Caco-2 (cell line): ENCODE measurements at regions not wholly inside any gene's neighbourhood (a gene's known extent, or its start where the extent isn't known, plus 50 kb on each side); places are given as distances from the start of the nearest gene placed in this dataset.

Experiments
- BruUV-seq: library from RNA; stranded (reverse); fragments of 400-500 nt; replicated peaks from 2 replicates; lab custom pipeline; 2021; lab: Mats Ljungman, UMichigan
- CTCF ChIA-PET: fragments of 300-600 bp; sonication (Branson Sonifier 250); formaldehyde crosslinking; loops from one replicate; lab custom pipeline; 2022; ENCODE audit warnings: antibody characterized with exemption; lab: Charles Lee
- POLR2A ChIA-PET: fragments of 300-600 bp; sonication (Branson Sonifier 250); formaldehyde crosslinking; loops from one replicate; lab custom pipeline; 2022; ENCODE audit warnings: antibody characterized with exemption; lab: Charles Lee
- DNase-seq, 2 experiments: peaks; one replicate each; pipeline versions ENCODE4 v3.0.0 to v3.0.0-alpha.2; 2020 to 2022
- H3K27me3 ChIP-seq: replicated peaks from 2 replicates; pipeline ENCODE4 v1.6.0; 2011; ENCODE audit warnings: low read length; ENCODE audit not compliant: control insufficient read depth, insufficient read depth
- H3K36me3 ChIP-seq: 2 replicates; pipeline ENCODE4 v1.5.1; 2011; ENCODE audit warnings: low read length; ENCODE audit not compliant: control insufficient read depth, insufficient read depth
- H3K4me1 ChIP-seq: fragments of 250-450 bp; sonication (Bioruptor Pico); 2 replicates; pipeline ENCODE4 v1.5.1; 2020; ENCODE audit warnings: mild to moderate bottlenecking
- H3K4me3 ChIP-seq: 2 replicates; pipeline ENCODE4 v1.5.1; 2011; ENCODE audit warnings: low read depth, mild to moderate bottlenecking, control low read depth, low read length
- H3K9me3 ChIP-seq: fragments of 250-450 bp; sonication (Bioruptor Pico); 2 replicates; pipeline ENCODE4 v1.5.1; 2020; ENCODE audit warnings: mild to moderate bottlenecking, moderate library complexity
- H3K27ac Mint-ChIP-seq: one replicate; pipeline ENCODE4 v1.8.0; 2022; ENCODE audit warnings: mixed read lengths; ENCODE audit not compliant: unreplicated experiment
- H3K27me3 Mint-ChIP-seq: one replicate; pipeline ENCODE4 v1.8.0; 2022; ENCODE audit warnings: mixed read lengths; ENCODE audit not compliant: insufficient read depth, unreplicated experiment
- H3K36me3 Mint-ChIP-seq: one replicate; pipeline ENCODE4 v1.8.0; 2022; ENCODE audit warnings: mild to moderate bottlenecking, mixed read lengths; ENCODE audit not compliant: insufficient read depth, unreplicated experiment
- H3K4me1 Mint-ChIP-seq: one replicate; pipeline ENCODE4 v1.8.0; 2022; ENCODE audit warnings: low read depth, mixed read lengths; ENCODE audit not compliant: unreplicated experiment
- H3K4me3 Mint-ChIP-seq: one replicate; pipeline ENCODE4 v1.8.0; 2022; ENCODE audit warnings: mild to moderate bottlenecking, moderate library complexity, mixed read lengths; ENCODE audit not compliant: unreplicated experiment
- H3K9me3 Mint-ChIP-seq: one replicate; pipeline ENCODE4 v1.8.0; 2022; ENCODE audit warnings: mixed read lengths; ENCODE audit not compliant: unreplicated experiment
- CTCF ChIP-seq, 2 experiments: fragments of 200-600 bp in 1 of 2; IDR thresholded peaks; 1 replicate in 1 of 2; 2 replicates in 1 of 2; pipeline versions ENCODE4 v1.5.1 to v1.8.0; 2011 to 2022; ENCODE audit warnings: antibody characterized with exemption in 1 of 2, control low read depth in 1 of 2, inconsistent platforms in 1 of 2, low read depth in 1 of 2, low read length in 1 of 2, mild to moderate bottlenecking in 1 of 2, moderate library complexity in 1 of 2; ENCODE audit not compliant: insufficient read depth in 1 of 2, severe bottlenecking in 1 of 2, unreplicated experiment in 1 of 2
- intact Hi-C: fragments of 100-400 bp; cut with micrococcal nuclease; formaldehyde crosslinking; loops from one replicate; pipeline ENCODE4 v1.10.0; 2022; ENCODE audit not compliant: unreplicated experiment

DNA sequence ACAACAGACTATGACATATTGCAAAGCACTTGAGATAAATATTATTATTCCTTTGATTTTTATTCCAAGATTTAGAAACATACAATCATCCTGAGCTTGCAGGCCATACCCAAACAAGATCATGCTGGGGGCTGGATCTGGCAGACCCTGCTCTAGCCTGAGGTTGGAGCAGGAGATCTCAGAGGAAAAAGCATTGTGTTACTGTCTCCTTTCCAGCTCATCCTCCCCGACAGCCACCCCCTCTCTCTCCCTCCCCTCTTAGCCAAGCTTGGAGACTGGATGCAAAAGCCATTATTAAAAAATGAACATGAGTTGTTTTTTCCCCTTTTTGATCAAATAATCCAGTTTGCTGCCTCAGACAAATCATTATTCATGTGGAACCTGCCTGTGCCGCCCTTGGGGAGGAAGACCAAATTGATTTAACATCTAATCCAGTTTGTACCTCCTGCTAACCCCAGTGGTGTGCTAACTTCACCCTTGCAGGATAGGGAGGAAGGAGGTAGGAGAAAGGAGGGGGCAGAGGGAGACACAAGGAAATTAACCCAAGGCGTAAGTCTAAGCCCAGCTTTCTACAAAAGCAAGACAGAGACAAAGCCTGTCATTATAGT lies 565.8 kb upstream of the TBX3 start:
- H3K4me3 Mint-ChIP-seq: no peak overlapping the region
- H3K36me3 Mint-ChIP-seq: no peaks in the 10 kb centered on the region
- no peaks in the 10 kb centered on the region for H3K9me3 ChIP-seq
- no peaks in the 10 kb centered on the region for H3K36me3 ChIP-seq
- H3K27me3 Mint-ChIP-seq: no peaks in the 10 kb centered on the region
- H3K4me1 Mint-ChIP-seq: no peaks in the 10 kb centered on the region
- H3K27ac Mint-ChIP-seq: no peak overlapping the region
- intact Hi-C loops: no loop called here
- TF ChIP-seq CTCF (IDR thresholded peaks at IDR 0.05; ENCODE audit: insufficient read depth in 1 of 2, low read depth in 1 of 2, low read length in 1 of 2, severe bottlenecking in 1 of 2, unreplicated experiment in 1 of 2): no peak
- no peak for DNase-seq
- no peaks in the 10 kb centered on the region for H3K4me1 ChIP-seq
- CTCF ChIA-PET: no interaction called here
- POLR2A ChIA-PET: no interaction called here
- BruUV-seq: no TSS peak
- no peaks in the 10 kb centered on the region; the same call in 1 of the 2 replicates for H3K27me3 ChIP-seq
- H3K9me3 Mint-ChIP-seq: no peaks in the 10 kb centered on the region
- no peak overlapping the region for H3K4me3 ChIP-seq

DNA sequence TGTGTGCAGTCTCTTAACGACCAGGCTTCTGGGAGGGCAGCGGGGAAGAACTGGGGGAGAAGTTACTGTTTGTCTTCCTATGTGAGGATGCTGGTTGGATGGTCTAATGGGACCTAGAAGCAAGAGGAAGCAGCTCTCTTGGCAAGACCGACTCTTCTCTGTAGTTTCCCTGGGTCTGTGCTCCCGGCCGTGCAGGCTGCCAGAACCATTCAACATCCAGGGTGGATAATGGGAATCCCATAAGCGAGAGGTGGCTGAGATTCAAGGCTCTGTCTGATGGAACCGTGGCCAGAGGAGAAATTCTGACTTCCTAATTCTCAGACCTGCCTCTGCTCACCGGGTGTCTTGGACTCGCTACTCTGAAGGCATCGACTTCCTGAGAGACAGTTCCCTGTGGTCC lies 561.0 kb upstream of the TBX3 start:
- H3K9me3 Mint-ChIP-seq: no peaks in the 10 kb centered on the region
- H3K4me1 Mint-ChIP-seq: no peaks in the 10 kb centered on the region
- no peaks in the 10 kb centered on the region for H3K9me3 ChIP-seq
- ChIA-PET POLR2A (no interaction called here), CTCF (no interaction called here)
- BruUV-seq: no TSS peak
- H3K27me3 ChIP-seq: no peaks in the 10 kb centered on the region; the same call in 1 of the 2 replicates
- no peaks in the 10 kb centered on the region for H3K36me3 Mint-ChIP-seq
- no peak overlapping the region for H3K4me3 Mint-ChIP-seq
- H3K4me1 ChIP-seq: no peaks in the 10 kb centered on the region
- H3K27ac Mint-ChIP-seq: no peak overlapping the region
- TF ChIP-seq CTCF (IDR thresholded peaks at IDR 0.05; ENCODE audit: insufficient read depth in 1 of 2, low read depth in 1 of 2, low read length in 1 of 2, severe bottlenecking in 1 of 2, unreplicated experiment in 1 of 2): no peak
- peaks cover 5% of the 10 kb centered on the region for H3K27me3 Mint-ChIP-seq
- intact Hi-C loops: no loop called here
- H3K36me3 ChIP-seq: no peaks in the 10 kb centered on the region
- no peak for DNase-seq
- no peak overlapping the region for H3K4me3 ChIP-seq

GRCh38 chr12:115243933-115244628 lies 560.1 kb upstream of the TBX3 start:
- Histone ChIP-seq H3K4me1 (no peaks in the 10 kb centered on the region), H3K27me3 (no peaks in the 10 kb centered on the region; the same call in 1 of the 2 replicates), H3K36me3 (no peaks in the 10 kb centered on the region), H3K9me3 (no peaks in the 10 kb centered on the region), H3K4me3 (no peak overlapping the region)
- intact Hi-C loops: no loop called here
- BruUV-seq: no TSS peak
- POLR2A ChIA-PET: interaction anchor here (0.5 kb wide), 1 partner anchor 36 kb away, joined by 5 read pairs; no protein-coding TSS in a partner anchor
- no peak for DNase-seq
- CTCF ChIA-PET: no interaction called here
- TF ChIP-seq CTCF (IDR thresholded peaks at IDR 0.05; ENCODE audit: insufficient read depth in 1 of 2, low read depth in 1 of 2, low read length in 1 of 2, severe bottlenecking in 1 of 2, unreplicated experiment in 1 of 2): no peak
- Mint-ChIP-seq H3K36me3 (no peaks in the 10 kb centered on the region), H3K27me3 (peaks cover 5% of the 10 kb centered on the region), H3K9me3 (no peaks in the 10 kb centered on the region), H3K4me3 (no peak overlapping the region), H3K27ac (no peak overlapping the region), H3K4me1 (no peaks in the 10 kb centered on the region)
